AG04450 (cell line): ENCODE measurements at regions not wholly inside any gene's neighbourhood (a gene's known extent, or its start where the extent isn't known, plus 50 kb on each side); places are given as distances from the start of the nearest gene placed in this dataset.

Source experiments
- CTCF ChIA-PET: fragments of 300-600, 350-600 bp; formaldehyde crosslinking; extraction: SDS; loops from one replicate; lab custom pipeline; 2022; ENCODE audit warnings: antibody characterized with exemption, inconsistent platforms; lab: Charles Lee
- POLR2A ChIA-PET: fragments of 350-600 bp; formaldehyde crosslinking; extraction: SDS; loops from one replicate; lab custom pipeline; 2021; ENCODE audit warnings: antibody characterized with exemption, inconsistent platforms; lab: Yijun Ruan, JAX
- DNase-seq: peaks from one replicate; pipeline ENCODE4 v3.0.0-alpha.2; 2011; ENCODE audit warnings: low read depth, low spot score
- H3K27ac ChIP-seq: one replicate; pipeline ENCODE4 v1.5.1; 2012; ENCODE audit warnings: low read depth, low read length, control low read depth
- H3K27me3 ChIP-seq: one replicate; pipeline ENCODE4 v1.6.0; 2012; ENCODE audit warnings: low read length; ENCODE audit not compliant: control insufficient read depth, insufficient read depth
- H3K4me3 ChIP-seq: 2 replicates; pipeline ENCODE4 v1.5.1; 2011; ENCODE audit warnings: mild to moderate bottlenecking, low read depth, low read length, control low read depth
- H3K9me3 ChIP-seq: 2 replicates; pipeline ENCODE4 v1.5.1; 2012; ENCODE audit warnings: low read length; ENCODE audit not compliant: control insufficient read depth, insufficient read depth
- CTCF ChIP-seq: IDR thresholded peaks from 2 replicates; pipeline ENCODE4 v1.5.1; 2011; ENCODE audit warnings: low read depth, low read length, control low read depth, inconsistent platforms

GRCh38 chr3:84194029-84194428, 764.8 kb upstream of the CADM2 start:
- no peak overlapping the region for H3K27ac ChIP-seq
- H3K27me3 ChIP-seq: no peaks in the 10 kb centered on the region
- ChIA-PET POLR2A (no interaction called here), CTCF (no interaction called here)
- DNase-seq: no peak
- H3K9me3 ChIP-seq: peaks cover 8% of the 10 kb centered on the region
- no peak for TF ChIP-seq CTCF
- no peak overlapping the region for H3K4me3 ChIP-seq

GRCh38 chr3:84209474-84209873, 749.3 kb upstream of the CADM2 start:
- no peaks in the 10 kb centered on the region for H3K27me3 ChIP-seq
- no peak for TF ChIP-seq CTCF
- CTCF ChIA-PET: no interaction called here
- H3K9me3 ChIP-seq: no peaks in the 10 kb centered on the region
- H3K4me3 ChIP-seq: no peak overlapping the region
- no peak for DNase-seq
- POLR2A ChIA-PET: no interaction called here
- H3K27ac ChIP-seq: no peak overlapping the region

DNA sequence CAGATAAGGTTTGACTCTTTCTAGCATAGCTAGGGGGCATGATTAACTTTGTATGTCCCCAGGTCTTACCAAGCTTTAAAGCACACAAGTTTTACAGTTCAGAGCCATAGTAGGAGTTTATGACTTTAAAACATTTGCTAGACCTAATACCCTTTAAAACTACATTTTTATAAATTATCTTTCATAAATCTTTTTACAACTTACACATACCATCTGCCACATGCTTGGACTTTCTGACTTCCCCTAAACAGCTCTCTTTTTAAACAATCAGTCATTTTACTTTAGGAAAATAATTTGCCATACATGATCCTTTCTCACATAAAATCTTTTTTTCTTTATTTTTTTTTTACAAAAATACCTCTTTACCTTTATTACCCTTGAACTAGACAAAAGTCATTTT, 735.3 kb upstream of the CADM2 start:
- ChIA-PET POLR2A (no interaction called here), CTCF (no interaction called here)
- no peak overlapping the region for H3K4me3 ChIP-seq
- TF ChIP-seq CTCF: no peak
- H3K27ac ChIP-seq: no peak overlapping the region
- H3K9me3 ChIP-seq: peaks cover 13% of the 10 kb centered on the region
- no peaks in the 10 kb centered on the region for H3K27me3 ChIP-seq
- DNase-seq: no peak

DNA sequence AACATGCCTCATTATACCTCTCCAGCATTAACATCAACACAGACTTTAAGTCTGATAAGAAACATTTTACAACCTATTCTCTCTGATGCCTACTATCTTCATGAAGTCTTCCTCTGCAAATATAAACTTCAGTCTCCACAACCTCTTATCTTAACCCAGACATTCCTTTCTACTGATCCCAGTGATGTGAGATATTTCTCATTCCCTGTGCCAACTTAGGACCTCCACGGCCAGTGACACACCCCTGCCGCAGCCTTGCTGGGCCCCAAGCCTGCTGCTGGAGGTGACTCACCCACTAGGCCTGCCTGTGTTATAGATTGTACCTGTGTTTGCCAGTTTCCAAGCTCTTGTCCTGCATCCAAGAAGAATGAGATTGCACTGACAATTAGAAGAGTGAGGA, 734.5 kb upstream of the CADM2 start:
- H3K27ac ChIP-seq: no peak overlapping the region
- no peak overlapping the region for H3K4me3 ChIP-seq
- no peaks in the 10 kb centered on the region for H3K27me3 ChIP-seq
- peaks cover 13% of the 10 kb centered on the region for H3K9me3 ChIP-seq
- DNase-seq: no peak
- no peak for TF ChIP-seq CTCF
- POLR2A ChIA-PET: no interaction called here
- CTCF ChIA-PET: no interaction called here

DNA sequence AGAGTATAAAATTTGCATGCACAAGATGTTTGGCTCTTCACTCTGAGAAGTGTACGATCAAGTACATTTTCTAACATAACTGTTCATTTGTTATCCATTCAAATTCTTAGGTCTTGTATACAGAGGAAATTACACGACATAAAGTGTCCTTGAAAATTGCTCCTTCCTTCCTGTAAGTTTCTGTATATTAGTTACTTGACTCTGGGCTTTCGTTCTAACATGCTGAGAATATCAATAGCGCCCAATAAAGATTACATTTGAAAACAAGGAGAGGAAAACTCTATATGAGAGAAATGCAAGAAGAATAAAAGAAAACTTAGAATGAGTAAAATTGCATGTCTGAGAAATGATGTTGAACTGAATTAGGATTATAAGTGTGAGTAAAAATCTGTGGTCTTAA, 722.5 kb upstream of the CADM2 start:
- ChIA-PET CTCF (no interaction called here), POLR2A (no interaction called here)
- DNase-seq: no peak

More for the DNA sequence above, 722.5 kb upstream of the CADM2 start:
- Histone ChIP-seq H3K9me3 (peaks cover 3% of the 10 kb centered on the region; the same call in 1 of the 2 replicates), H3K27me3 (no peaks in the 10 kb centered on the region), H3K27ac (no peak overlapping the region), H3K4me3 (no peak overlapping the region)
- TF ChIP-seq CTCF: no peak
